ENCODE measurements at regions not wholly inside any gene's neighbourhood (a gene's known extent, or its start where the extent isn't known, plus 50 kb on each side); places are given as distances from the start of the nearest gene placed in this dataset.

DNA sequence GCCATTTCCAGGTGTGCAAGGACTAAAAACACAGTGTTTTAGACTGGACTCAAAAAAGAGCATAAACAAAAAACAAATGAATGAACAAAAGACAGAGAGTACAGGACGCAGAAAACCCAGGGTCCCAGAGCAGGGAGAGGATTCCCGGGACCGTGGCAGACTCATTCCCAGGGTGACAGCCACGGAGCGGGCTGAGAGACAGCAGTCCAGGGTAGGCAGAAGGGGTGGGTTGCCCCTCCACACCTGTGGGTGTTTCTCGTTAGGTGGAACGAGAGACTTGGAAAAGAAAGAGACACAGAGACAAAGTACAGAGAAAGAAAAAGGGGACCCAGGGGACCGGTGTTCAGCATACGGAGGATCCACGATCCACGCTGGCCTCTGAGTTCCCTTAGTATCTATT is 273.4 kb downstream of the EIPR1 start:
- TF ChIP-seq CTCF (conservative IDR thresholded peaks at IDR 0.05; ENCODE audit: low read length) = no peak
- DNase-seq (ENCODE audit: low read depth) = no peak
- no peak overlapping the region for H3K4me3 ChIP-seq (ENCODE audit: low read length)

- no peak for DNase-seq (ENCODE audit: low read depth)
- no peak for TF ChIP-seq CTCF (conservative IDR thresholded peaks at IDR 0.05; ENCODE audit: low read length)
- no peak overlapping the region for H3K4me3 ChIP-seq (ENCODE audit: low read length)
Measured at GRCh38 chr2:3102922-3103569, 274.6 kb downstream of the EIPR1 start.

DNA sequence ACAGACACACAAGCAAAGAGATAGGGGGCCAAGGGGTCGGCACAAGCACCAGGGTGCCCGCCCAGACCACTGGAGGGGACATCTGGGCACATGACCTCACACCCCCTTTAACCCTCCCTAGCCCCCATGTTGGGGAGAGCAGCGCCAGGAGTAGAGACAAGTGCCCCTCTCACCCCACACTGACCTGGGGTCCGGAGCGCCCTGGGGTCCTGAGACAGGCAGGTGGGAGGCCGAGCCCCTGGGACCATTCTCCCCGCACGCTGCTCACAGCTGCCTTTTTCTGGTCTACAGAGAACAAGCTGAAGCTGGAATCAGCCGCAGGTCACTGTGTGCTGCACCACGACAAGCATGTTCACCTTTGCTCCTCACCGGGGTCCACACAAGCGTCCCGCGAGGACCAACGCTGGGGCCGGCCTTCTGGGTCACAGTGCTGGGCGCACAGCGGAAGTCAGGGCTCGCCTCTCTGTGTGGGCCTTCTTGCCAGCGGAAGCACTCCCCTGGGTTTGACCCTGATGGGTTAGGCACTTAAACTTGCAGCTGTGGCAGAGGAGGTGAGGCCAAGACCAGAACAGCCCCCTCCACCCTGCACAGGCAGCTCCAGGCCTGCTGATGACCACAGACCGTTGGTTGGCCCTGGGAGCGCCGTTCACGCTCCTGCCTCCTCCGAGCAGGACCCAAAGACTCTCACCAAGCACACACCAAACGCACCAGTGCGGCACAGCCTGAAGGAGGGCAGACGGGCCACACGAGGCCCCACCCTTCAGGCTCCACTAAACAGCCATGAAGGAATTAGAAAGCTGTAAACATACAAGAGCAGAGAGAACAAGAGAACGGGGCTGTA is 275.3 kb downstream of the EIPR1 start:
- H3K4me3 ChIP-seq (ENCODE audit: low read length) = no peak overlapping the region
- no peak for DNase-seq (ENCODE audit: low read depth)
- no peak for TF ChIP-seq CTCF (conservative IDR thresholded peaks at IDR 0.05; ENCODE audit: low read length)

GRCh38 chr2:3101016-3101942 is 276.3 kb downstream of the EIPR1 start:
- TF ChIP-seq CTCF (conservative IDR thresholded peaks at IDR 0.05; ENCODE audit: low read length) = no peak
- no peak overlapping the region for H3K4me3 ChIP-seq (ENCODE audit: low read length)
- no peak for DNase-seq (ENCODE audit: low read depth)

DNA sequence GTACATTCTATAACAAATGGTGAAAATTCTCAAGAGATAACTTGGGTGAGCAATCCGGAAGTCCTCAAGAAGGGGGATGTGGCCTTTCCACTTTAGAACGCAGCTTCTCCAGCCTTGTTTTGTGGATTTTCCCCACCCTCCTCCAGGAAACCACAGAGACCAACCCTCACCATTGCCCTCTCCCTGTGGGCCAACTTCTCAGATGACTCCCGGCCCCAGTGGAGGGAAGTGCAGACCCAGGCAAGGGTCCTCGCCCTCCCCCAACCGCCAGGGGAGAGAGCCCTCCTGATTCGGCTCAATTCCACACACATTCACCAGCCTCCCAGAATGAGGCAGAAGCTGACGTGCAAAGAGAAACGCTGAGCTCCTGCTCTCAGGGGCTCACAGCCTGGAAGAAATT is 277.2 kb downstream of the EIPR1 start:
- no peak for DNase-seq (ENCODE audit: low read depth)
- no peak for TF ChIP-seq CTCF (conservative IDR thresholded peaks at IDR 0.05; ENCODE audit: low read length)
- no peak overlapping the region for H3K4me3 ChIP-seq (ENCODE audit: low read length)

GRCh38 chr2:3099860-3100234 is 277.8 kb downstream of the EIPR1 start:
- DNase-seq (ENCODE audit: low read depth) = no peak
- TF ChIP-seq CTCF (conservative IDR thresholded peaks at IDR 0.05; ENCODE audit: low read length) = no peak
- no peak overlapping the region for H3K4me3 ChIP-seq (ENCODE audit: low read length)

Measured in AG10803 (cell line).